H9 (cell line): ENCODE measurements at regions not wholly inside any gene's neighbourhood (a gene's known extent, or its start where the extent isn't known, plus 50 kb on each side); places are given as distances from the start of the nearest gene placed in this dataset.

Experiments
- DNase-seq: peaks from one replicate; pipeline ENCODE4 v3.0.0-alpha.2; 2017
- H2AFZ ChIP-seq: one replicate; pipeline ENCODE4 v1.6.1; 2013; ENCODE audit warnings: mild to moderate bottlenecking, low read length, control low read depth, moderate library complexity
- H2AK5ac ChIP-seq: 2 replicates; pipeline ENCODE4 v1.6.1; 2013; ENCODE audit warnings: low read length, control low read depth, mixed read lengths; ENCODE audit not compliant: insufficient read length
- H2BK120ac ChIP-seq: one replicate; pipeline ENCODE4 v1.6.1; 2013; ENCODE audit warnings: low read depth, mild to moderate bottlenecking, low read length, control low read depth, inconsistent platforms; ENCODE audit not compliant: poor library complexity, severe bottlenecking
- H2BK12ac ChIP-seq: 2 replicates; pipeline ENCODE4 v1.6.1; 2013; ENCODE audit warnings: low read length, control low read depth, mixed read lengths, low read depth; ENCODE audit not compliant: insufficient read length
- H2BK15ac ChIP-seq: 2 replicates; pipeline ENCODE4 v1.6.1; 2013; ENCODE audit warnings: low read depth, low read length, control low read depth
- H2BK20ac ChIP-seq: one replicate; pipeline ENCODE4 v1.6.1; 2013; ENCODE audit warnings: low read depth, mild to moderate bottlenecking, low read length, control low read depth, inconsistent platforms; ENCODE audit not compliant: poor library complexity, severe bottlenecking
- H2BK5ac ChIP-seq: 2 replicates; pipeline ENCODE4 v1.6.1; 2013; ENCODE audit warnings: low read length, control low read depth, mixed read lengths; ENCODE audit not compliant: insufficient read length
- H3K14ac ChIP-seq: 2 replicates; pipeline ENCODE4 v1.6.1; 2013; ENCODE audit warnings: low read length, control low read depth; ENCODE audit not compliant: insufficient read depth
- H3K18ac ChIP-seq: 2 replicates; pipeline ENCODE4 v1.6.1; 2013; ENCODE audit warnings: low read depth, mild to moderate bottlenecking, mixed read lengths, low read length, control low read depth; ENCODE audit not compliant: insufficient read length
- H3K23ac ChIP-seq: 2 replicates; pipeline ENCODE4 v1.6.1; 2013; ENCODE audit warnings: low read length, control low read depth, mixed read lengths, low read depth; ENCODE audit not compliant: insufficient read length
- H3K23me2 ChIP-seq: 2 replicates; pipeline ENCODE4 v1.6.1; 2013; ENCODE audit warnings: low read depth, mild to moderate bottlenecking, mixed read lengths, low read length, control low read depth; ENCODE audit not compliant: insufficient read length, poor library complexity, severe bottlenecking
- H3K27ac ChIP-seq: 2 replicates; pipeline ENCODE4 v1.5.1; 2013; ENCODE audit warnings: low read length, control low read depth, mixed read lengths, low read depth; ENCODE audit not compliant: insufficient read length
- H3K27me3 ChIP-seq: 2 replicates; pipeline ENCODE4 v1.6.1; 2013; ENCODE audit warnings: low read length, control low read depth, inconsistent platforms; ENCODE audit not compliant: insufficient read depth
- H3K4ac ChIP-seq: 2 replicates; pipeline ENCODE4 v1.6.1; 2013; ENCODE audit warnings: low read depth, mild to moderate bottlenecking, control low read depth, inconsistent platforms, low read length, moderate library complexity
- H3K4me1 ChIP-seq: 2 replicates; pipeline ENCODE4 v1.6.1; 2013; ENCODE audit warnings: low read length, control low read depth, inconsistent platforms; ENCODE audit not compliant: insufficient read depth
- H3K4me2 ChIP-seq: 2 replicates; pipeline ENCODE4 v1.6.1; 2013; ENCODE audit warnings: low read length, control low read depth, mixed read lengths; ENCODE audit not compliant: insufficient read length, insufficient read depth
- H3K56ac ChIP-seq: 2 replicates; pipeline ENCODE4 v1.6.1; 2013; ENCODE audit warnings: low read depth, mild to moderate bottlenecking, mixed read lengths, low read length, control low read depth; ENCODE audit not compliant: insufficient read length
- H3K79me1 ChIP-seq: 2 replicates; pipeline ENCODE4 v1.6.1; 2013; ENCODE audit warnings: low read depth, mild to moderate bottlenecking, moderate library complexity, low read length, control low read depth, inconsistent platforms; ENCODE audit not compliant: insufficient read depth, poor library complexity, severe bottlenecking
- H3K79me2 ChIP-seq: 2 replicates; pipeline ENCODE4 v1.6.1; 2013; ENCODE audit warnings: low read length, control low read depth, inconsistent platforms; ENCODE audit not compliant: insufficient read depth
- H3K9ac ChIP-seq: 2 replicates; pipeline ENCODE4 v1.6.1; 2013; ENCODE audit warnings: low read length, control low read depth, mixed read lengths; ENCODE audit not compliant: insufficient read length; ENCODE audit errors: extremely low read depth
- H3K9me3 ChIP-seq: one replicate; pipeline ENCODE4 v1.6.1; 2013; ENCODE audit warnings: low read depth, low read length, inconsistent platforms; ENCODE audit not compliant: control insufficient read depth
- H3T11ph ChIP-seq: one replicate; pipeline ENCODE4 v1.6.1; 2013; ENCODE audit warnings: mild to moderate bottlenecking, low read length, control low read depth, inconsistent platforms
- H4K20me1 ChIP-seq: one replicate; pipeline ENCODE4 v1.6.1; 2013; ENCODE audit not compliant: control insufficient read depth, insufficient read length, insufficient read depth
- H4K5ac ChIP-seq: 2 replicates; pipeline ENCODE4 v1.6.1; 2013; ENCODE audit warnings: low read depth, mild to moderate bottlenecking, mixed read lengths, low read length, control low read depth; ENCODE audit not compliant: insufficient read length
- H4K8ac ChIP-seq: replicated peaks from 2 replicates; pipeline ENCODE4 v1.6.1; 2013; ENCODE audit warnings: low read length, control low read depth, mixed read lengths, low read depth; ENCODE audit not compliant: insufficient read length
- H4K91ac ChIP-seq: 2 replicates; pipeline ENCODE4 v1.6.1; 2013; ENCODE audit warnings: low read depth, mild to moderate bottlenecking, moderate library complexity, mixed read lengths, low read length, control low read depth; ENCODE audit not compliant: insufficient read length
- H3K27ac Mint-ChIP-seq, 3 experiments: 2 replicates in 2 of 3; 3 replicates in 1 of 3; pipeline ENCODE4 v1.8.0; 2020 to 2021; ENCODE audit warnings: mixed read lengths in 3 of 3, mild to moderate bottlenecking in 1 of 3, moderate library complexity in 1 of 3
- H3K27me3 Mint-ChIP-seq: 2 replicates; pipeline ENCODE4 v1.8.0; 2021; ENCODE audit warnings: low read depth, mild to moderate bottlenecking, moderate library complexity, mixed read lengths
- H3K36me3 Mint-ChIP-seq, 3 experiments: 2 replicates in 2 of 3; 3 replicates in 1 of 3; pipeline ENCODE4 v1.8.0; 2020 to 2021; ENCODE audit warnings: low read depth in 3 of 3, mixed read lengths in 3 of 3; ENCODE audit not compliant: insufficient read depth in 1 of 3
- H3K4me1 Mint-ChIP-seq, 2 experiments: 2 replicates each; pipeline ENCODE4 v1.8.0; 2020; ENCODE audit warnings: mixed read lengths in 2 of 2
- H3K4me3 Mint-ChIP-seq, 2 experiments: 2 replicates in 1 of 2; 3 replicates in 1 of 2; pipeline ENCODE4 v1.8.0; 2020 to 2021; ENCODE audit warnings: mild to moderate bottlenecking in 2 of 2, mixed read lengths in 2 of 2, moderate library complexity in 1 of 2
- H3K9me3 Mint-ChIP-seq, 2 experiments: 2 replicates in 1 of 2; 3 replicates in 1 of 2; pipeline ENCODE4 v1.8.0; 2020; ENCODE audit warnings: mild to moderate bottlenecking in 2 of 2, mixed read lengths in 2 of 2, moderate library complexity in 1 of 2
- WGBS: extraction: QIAGEN DNeasy Blood & Tissue Kit; methylation state at CpG from one replicate; pipeline ENCODE4 v1.1.7; 2013; ENCODE audit warnings: missing lambda C conversion rate, low lambda C conversion rate, mixed read lengths; ENCODE audit not compliant: insufficient read length; ENCODE audit errors: extremely low coverage; 5-methylcytosine and 5-hydroxymethylcytosine counted together
- TF ChIP-seq, protein P1 (sequence below): fragments of 200-600 bp; sonication (generic); conservative IDR thresholded peaks from 3 replicates; pipeline ENCODE4 v1.8.0; 2021; ENCODE audit warnings: antibody characterized with exemption, mild to moderate bottlenecking

DNA sequence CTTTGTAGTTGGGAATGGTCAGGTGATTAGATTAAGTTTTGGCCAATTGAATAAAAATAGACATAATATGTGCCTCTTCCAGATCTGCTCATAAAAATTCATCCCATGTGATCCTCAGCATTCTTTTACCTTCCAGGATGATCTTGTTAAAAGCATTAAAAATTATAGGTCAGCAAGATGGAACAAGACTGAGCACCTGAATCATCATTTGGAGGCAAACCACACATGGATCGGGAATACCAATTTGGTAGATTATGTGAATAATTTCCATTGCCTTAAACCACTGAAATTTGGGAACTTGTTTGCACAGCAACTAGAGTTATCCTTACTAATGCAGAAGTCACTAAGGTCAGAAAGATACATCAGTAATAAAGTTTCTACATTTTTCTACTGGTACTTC lies 681.4 kb upstream of the ADGRL2 start:
- Mint-ChIP-seq H3K36me3 (peaks cover 0 to 6% (median 3%) of the 10 kb centered on the region in 3 experiments; a peak in 3 of 7 replicates), H3K4me1 (peaks cover 10 to 14% of the 10 kb centered on the region in 2 experiments), H3K9me3 (0 out of 5 replicates have a peak, but pooled peaks cover 4 to 5% of the 10 kb centered on the region in 2 experiments), H3K4me3 (no peak overlapping the region), H3K27ac (no peak overlapping the region), H3K27me3 (no peaks in the 10 kb centered on the region)
- Histone ChIP-seq H3K23ac (no peak overlapping the region), H3K4ac (no peak overlapping the region), H3K56ac (no peak overlapping the region), H3K23me2 (no peaks in the 10 kb centered on the region), H3K27ac (no peak overlapping the region), H3K27me3 (no peaks in the 10 kb centered on the region), H4K8ac (no peak overlapping the region), H3K4me2 (no peak overlapping the region), H2BK5ac (no peak overlapping the region), H2BK15ac (no peak overlapping the region), H3K9me3 (no peaks in the 10 kb centered on the region), H3K79me1 (no peaks in the 10 kb centered on the region), H4K5ac (no peak overlapping the region), H4K91ac (no peak overlapping the region), H4K20me1 (no peaks in the 10 kb centered on the region), H3K9ac (no peak overlapping the region), H3K14ac (no peak overlapping the region), H3K4me1 (no peaks in the 10 kb centered on the region; the same call in 1 of the 2 replicates), H2BK20ac (no peak overlapping the region), H2AK5ac (no peak overlapping the region), H2BK120ac (no peak overlapping the region), H3K18ac (no peak overlapping the region), H3T11ph (no peak overlapping the region), H2AFZ (no peak overlapping the region), H3K79me2 (no peaks in the 10 kb centered on the region), H2BK12ac (no peak overlapping the region)
- no CpG with 5 or more reads among the region's 1 CpG for WGBS
- no peak for DNase-seq
- TF ChIP-seq, protein P1, sequence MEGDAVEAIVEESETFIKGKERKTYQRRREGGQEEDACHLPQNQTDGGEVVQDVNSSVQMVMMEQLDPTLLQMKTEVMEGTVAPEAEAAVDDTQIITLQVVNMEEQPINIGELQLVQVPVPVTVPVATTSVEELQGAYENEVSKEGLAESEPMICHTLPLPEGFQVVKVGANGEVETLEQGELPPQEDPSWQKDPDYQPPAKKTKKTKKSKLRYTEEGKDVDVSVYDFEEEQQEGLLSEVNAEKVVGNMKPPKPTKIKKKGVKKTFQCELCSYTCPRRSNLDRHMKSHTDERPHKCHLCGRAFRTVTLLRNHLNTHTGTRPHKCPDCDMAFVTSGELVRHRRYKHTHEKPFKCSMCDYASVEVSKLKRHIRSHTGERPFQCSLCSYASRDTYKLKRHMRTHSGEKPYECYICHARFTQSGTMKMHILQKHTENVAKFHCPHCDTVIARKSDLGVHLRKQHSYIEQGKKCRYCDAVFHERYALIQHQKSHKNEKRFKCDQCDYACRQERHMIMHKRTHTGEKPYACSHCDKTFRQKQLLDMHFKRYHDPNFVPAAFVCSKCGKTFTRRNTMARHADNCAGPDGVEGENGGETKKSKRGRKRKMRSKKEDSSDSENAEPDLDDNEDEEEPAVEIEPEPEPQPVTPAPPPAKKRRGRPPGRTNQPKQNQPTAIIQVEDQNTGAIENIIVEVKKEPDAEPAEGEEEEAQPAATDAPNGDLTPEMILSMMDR: no peak
